ENCODE measurements at regions not wholly inside any gene's neighbourhood (a gene's known extent, or its start where the extent isn't known, plus 50 kb on each side); places are given as distances from the start of the nearest gene placed in this dataset.

- no peak for TF ChIP-seq CTCF (IDR thresholded peaks at IDR 0.05)
- no peak for TF ChIP-seq POLR2A (IDR thresholded peaks at IDR 0.05)
Observed at GRCh38 chr7:115211171-115211570, 289.3 kb downstream of the MDFIC start.

Measured in esophagus squamous epithelium (tissue), 4 donors.